ENCODE measurements at regions not wholly inside any gene's neighbourhood (a gene's known extent, or its start where the extent isn't known, plus 50 kb on each side); places are given as distances from the start of the nearest gene placed in this dataset.

GRCh38 chr13:94968040-94968756 is 255.9 kb upstream of the SOX21 start:
- TF ChIP-seq CTCF (IDR thresholded peaks at IDR 0.05 in 8 of 11, conservative IDR thresholded peaks at IDR 0.05 in 3 of 11) (no peak), POLR2A (IDR thresholded peaks at IDR 0.05) (no peak)

All from spleen (tissue), 7 donors.